ENCODE measurements at regions not wholly inside any gene's neighbourhood (a gene's known extent, or its start where the extent isn't known, plus 50 kb on each side); places are given as distances from the start of the nearest gene placed in this dataset.
"Not testable (repeated sequence)": the region's sequence is repeated elsewhere in the genome, so short reads cannot be mapped to it uniquely, and the experiment has no call there.

GRCh38 chr20:53795170-53795569 lies 201.5 kb upstream of the ZNF217 start:
- no peaks in the 10 kb centered on the region for H3K9me3 ChIP-seq (ENCODE audit: control insufficient read depth, low read depth, low read length)
- H3K27me3 ChIP-seq (ENCODE audit: control insufficient read depth, insufficient read depth, low read length): no peaks in the 10 kb centered on the region
- peaks cover 7% of the 10 kb centered on the region for H3K4me1 ChIP-seq (ENCODE audit: control insufficient read depth, insufficient read depth, low read length)
- WGBS (ENCODE audit: insufficient coverage, low lambda C conversion rate): 80% methylated on average over 1 of the region's 3 CpGs
- no peak overlapping the region for H3K27ac ChIP-seq (ENCODE audit: low read length)
- no peaks in the 10 kb centered on the region for H3K36me3 ChIP-seq (ENCODE audit: control insufficient read depth, insufficient read depth, low read length)
- no peak for DNase-seq
- H3K4me3 ChIP-seq (ENCODE audit: low read length): no peak overlapping the region

- DNase-seq: no peak
- Histone ChIP-seq H3K4me3 (ENCODE audit: low read length) (no peak overlapping the region), H3K27ac (ENCODE audit: low read length) (no peak overlapping the region), H3K27me3 (ENCODE audit: control insufficient read depth, insufficient read depth, low read length) (no peaks in the 10 kb centered on the region), H3K9me3 (ENCODE audit: control insufficient read depth, low read depth, low read length) (no peaks in the 10 kb centered on the region), H3K4me1 (ENCODE audit: control insufficient read depth, insufficient read depth, low read length) (peaks cover 2% of the 10 kb centered on the region), H3K36me3 (ENCODE audit: control insufficient read depth, insufficient read depth, low read length) (no peaks in the 10 kb centered on the region)
- WGBS (ENCODE audit: insufficient coverage, low lambda C conversion rate): no CpG with 5 or more reads among the region's 9 CpGs
Observed at GRCh38 chr20:53794529-53795115, 201.0 kb upstream of the ZNF217 start.

GRCh38 chr20:53793783-53794383 lies 200.2 kb upstream of the ZNF217 start:
- Histone ChIP-seq H3K27ac (ENCODE audit: low read length) (no peak overlapping the region), H3K4me3 (ENCODE audit: low read length) (no peak overlapping the region), H3K36me3 (ENCODE audit: control insufficient read depth, insufficient read depth, low read length) (no peaks in the 10 kb centered on the region), H3K27me3 (ENCODE audit: control insufficient read depth, insufficient read depth, low read length) (no peaks in the 10 kb centered on the region), H3K4me1 (ENCODE audit: control insufficient read depth, insufficient read depth, low read length) (no peaks in the 10 kb centered on the region), H3K9me3 (ENCODE audit: control insufficient read depth, low read depth, low read length) (no peaks in the 10 kb centered on the region)
- peak in 1 of 2 donors; percentile 47 for DNase-seq
- no CpG with 5 or more reads among the region's 7 CpGs for WGBS (ENCODE audit: insufficient coverage, low lambda C conversion rate)

GRCh38 chr20:53792946-53793536 lies 199.4 kb upstream of the ZNF217 start:
- Histone ChIP-seq H3K4me3 (ENCODE audit: low read length) (no peak overlapping the region), H3K9me3 (ENCODE audit: control insufficient read depth, low read depth, low read length) (no peaks in the 10 kb centered on the region), H3K4me1 (ENCODE audit: control insufficient read depth, insufficient read depth, low read length) (no peaks in the 10 kb centered on the region), H3K27me3 (ENCODE audit: control insufficient read depth, insufficient read depth, low read length) (no peaks in the 10 kb centered on the region), H3K36me3 (ENCODE audit: control insufficient read depth, insufficient read depth, low read length) (no peaks in the 10 kb centered on the region), H3K27ac (ENCODE audit: low read length) (no peak overlapping the region)
- DNase-seq: no peak
- WGBS (ENCODE audit: insufficient coverage, low lambda C conversion rate): no CpG with 5 or more reads among the region's 5 CpGs

GRCh38 chr20:53789989-53790675 lies 196.5 kb upstream of the ZNF217 start:
- WGBS (ENCODE audit: insufficient coverage, low lambda C conversion rate): 100% methylated on average over 1 of the region's 10 CpGs
- no peak for DNase-seq
- H3K27me3 ChIP-seq (ENCODE audit: control insufficient read depth, insufficient read depth, low read length): no peaks in the 10 kb centered on the region
- H3K4me3 ChIP-seq (ENCODE audit: low read length): no peak overlapping the region
- H3K4me1 ChIP-seq (ENCODE audit: control insufficient read depth, insufficient read depth, low read length): peaks cover 15% of the 10 kb centered on the region
- H3K27ac ChIP-seq (ENCODE audit: low read length): no peak overlapping the region
- H3K9me3 ChIP-seq (ENCODE audit: control insufficient read depth, low read depth, low read length): no peaks in the 10 kb centered on the region
- no peaks in the 10 kb centered on the region for H3K36me3 ChIP-seq (ENCODE audit: control insufficient read depth, insufficient read depth, low read length)

- Histone ChIP-seq H3K27me3 (ENCODE audit: control insufficient read depth, insufficient read depth, low read length) (no peaks in the 10 kb centered on the region), H3K4me1 (ENCODE audit: control insufficient read depth, insufficient read depth, low read length) (peaks cover 15% of the 10 kb centered on the region), H3K27ac (ENCODE audit: low read length) (no peak overlapping the region), H3K4me3 (ENCODE audit: low read length) (no peak overlapping the region), H3K36me3 (ENCODE audit: control insufficient read depth, insufficient read depth, low read length) (no peaks in the 10 kb centered on the region), H3K9me3 (ENCODE audit: control insufficient read depth, low read depth, low read length) (no peaks in the 10 kb centered on the region)
- no peak for DNase-seq
- WGBS (ENCODE audit: insufficient coverage, low lambda C conversion rate): no CpG with 5 or more reads among the region's 6 CpGs
Observed at GRCh38 chr20:53788253-53789022, 194.8 kb upstream of the ZNF217 start.

GRCh38 chr20:53787491-53787931 lies 193.9 kb upstream of the ZNF217 start:
- H3K4me1 ChIP-seq (ENCODE audit: control insufficient read depth, insufficient read depth, low read length): peaks cover 15% of the 10 kb centered on the region
- H3K36me3 ChIP-seq (ENCODE audit: control insufficient read depth, insufficient read depth, low read length); DNase-seq; H3K4me3 ChIP-seq (ENCODE audit: low read length); H3K27me3 ChIP-seq (ENCODE audit: control insufficient read depth, insufficient read depth, low read length); H3K9me3 ChIP-seq (ENCODE audit: control insufficient read depth, low read depth, low read length): not testable (repeated sequence)
- no CpG with 5 or more reads among the region's 8 CpGs for WGBS (ENCODE audit: insufficient coverage, low lambda C conversion rate)
- H3K27ac ChIP-seq (ENCODE audit: low read length): peak overlapping the region; percentile 68

- 40% methylated on average over 2 of the region's 9 CpGs for WGBS (ENCODE audit: insufficient coverage, low lambda C conversion rate)
- Histone ChIP-seq H3K4me1 (ENCODE audit: control insufficient read depth, insufficient read depth, low read length) (peaks cover 15% of the 10 kb centered on the region), H3K27me3 (ENCODE audit: control insufficient read depth, insufficient read depth, low read length) (no peaks in the 10 kb centered on the region), H3K36me3 (ENCODE audit: control insufficient read depth, insufficient read depth, low read length) (no peaks in the 10 kb centered on the region), H3K4me3 (ENCODE audit: low read length) (no peak overlapping the region), H3K9me3 (ENCODE audit: control insufficient read depth, low read depth, low read length) (no peaks in the 10 kb centered on the region), H3K27ac (ENCODE audit: low read length) (peak overlapping the region; percentile 68)
- DNase-seq: peak; percentile 68 to 90
Observed at GRCh38 chr20:53786445-53787267, 193.0 kb upstream of the ZNF217 start.

- no peaks in the 10 kb centered on the region for H3K9me3 ChIP-seq (ENCODE audit: control insufficient read depth, low read depth, low read length)
- no CpG with 5 or more reads among the region's 3 CpGs for WGBS (ENCODE audit: insufficient coverage, low lambda C conversion rate)
- H3K27ac ChIP-seq (ENCODE audit: low read length): peak overlapping the region; percentile 68
- DNase-seq: no peak
- H3K4me3 ChIP-seq (ENCODE audit: low read length): no peak overlapping the region
- H3K36me3 ChIP-seq (ENCODE audit: control insufficient read depth, insufficient read depth, low read length): no peaks in the 10 kb centered on the region
- peaks cover 15% of the 10 kb centered on the region for H3K4me1 ChIP-seq (ENCODE audit: control insufficient read depth, insufficient read depth, low read length)
- H3K27me3 ChIP-seq (ENCODE audit: control insufficient read depth, insufficient read depth, low read length): no peaks in the 10 kb centered on the region
Observed at GRCh38 chr20:53786071-53786444, 192.4 kb upstream of the ZNF217 start.
